A204.1 (cell line): ENCODE measurements at regions not wholly inside any gene's neighbourhood (a gene's known extent, or its start where the extent isn't known, plus 50 kb on each side); places are given as distances from the start of the nearest gene placed in this dataset.
"Not testable (repeated sequence)": the region's sequence is repeated elsewhere in the genome, so short reads cannot be mapped to it uniquely, and the experiment has no call there.

ENCODE experiments used
- FAIRE-seq: peaks from 2 replicates; lab custom pipeline; 2012; peaks lifted over from hg19 to GRCh38; lab: Jason Lieb, UNC

GRCh38 chr5:91562922-91563321 lies 179.8 kb upstream of the ARRDC3 start:
- FAIRE-seq = no peak

- FAIRE-seq = peak; percentile 21
These were observed 158.6 kb upstream of the ARRDC3 start for GRCh38 chr5:91541696-91542095.

- FAIRE-seq = no peak
These were observed 155.1 kb upstream of the ARRDC3 start for GRCh38 chr5:91538179-91538578.

GRCh38 chr5:91535499-91535898 lies 152.4 kb upstream of the ARRDC3 start:
- no peak for FAIRE-seq

GRCh38 chr5:91534332-91534731 lies 151.2 kb upstream of the ARRDC3 start:
- FAIRE-seq = no peak

GRCh38 chr5:91532779-91533178 lies 149.7 kb upstream of the ARRDC3 start:
- no peak for FAIRE-seq

- FAIRE-seq = no peak
These were observed 149.2 kb upstream of the ARRDC3 start for GRCh38 chr5:91532281-91532680.

GRCh38 chr5:91528831-91529230 lies 145.7 kb upstream of the ARRDC3 start:
- FAIRE-seq = no peak

- FAIRE-seq = no peak
These were observed 138.7 kb upstream of the ARRDC3 start for GRCh38 chr5:91521785-91522184.

- no peak for FAIRE-seq
These were observed 138.2 kb upstream of the ARRDC3 start for GRCh38 chr5:91521334-91521733.

GRCh38 chr5:91514400-91514799 lies 131.3 kb upstream of the ARRDC3 start:
- no peak for FAIRE-seq

- FAIRE-seq = no peak
These were observed 120.2 kb upstream of the ARRDC3 start for GRCh38 chr5:91503321-91503720.

GRCh38 chr5:91500758-91501157 lies 117.6 kb upstream of the ARRDC3 start:
- FAIRE-seq = no peak

- peak; percentile 98 for FAIRE-seq
These were observed 116.9 kb upstream of the ARRDC3 start for GRCh38 chr5:91499943-91500531.

- FAIRE-seq = no peak
These were observed 112.6 kb upstream of the ARRDC3 start for GRCh38 chr5:91495699-91496098.

GRCh38 chr5:91494447-91494996 lies 111.4 kb upstream of the ARRDC3 start:
- no peak for FAIRE-seq

GRCh38 chr5:91493086-91493485 lies 110.0 kb upstream of the ARRDC3 start:
- no peak for FAIRE-seq

- no peak for FAIRE-seq
These were observed 108.1 kb upstream of the ARRDC3 start for GRCh38 chr5:91491229-91491628.

- FAIRE-seq = no peak
These were observed 107.2 kb upstream of the ARRDC3 start for GRCh38 chr5:91490316-91490715.

- no peak for FAIRE-seq
These were observed 104.3 kb upstream of the ARRDC3 start for GRCh38 chr5:91487420-91487819.

GRCh38 chr5:91486638-91487037 lies 103.5 kb upstream of the ARRDC3 start:
- no peak for FAIRE-seq

- FAIRE-seq = no peak
These were observed 101.5 kb upstream of the ARRDC3 start for GRCh38 chr5:91484662-91485061.

- not testable (repeated sequence) for FAIRE-seq
These were observed 96.3 kb upstream of the ARRDC3 start for GRCh38 chr5:91479376-91479775.

- FAIRE-seq = no peak
These were observed 95.0 kb upstream of the ARRDC3 start for GRCh38 chr5:91478096-91478495.

- FAIRE-seq = no peak
These were observed 94.3 kb upstream of the ARRDC3 start for GRCh38 chr5:91477408-91477807.
